ENCODE measurements at regions not wholly inside any gene's neighbourhood (a gene's known extent, or its start where the extent isn't known, plus 50 kb on each side); places are given as distances from the start of the nearest gene placed in this dataset.

DNA sequence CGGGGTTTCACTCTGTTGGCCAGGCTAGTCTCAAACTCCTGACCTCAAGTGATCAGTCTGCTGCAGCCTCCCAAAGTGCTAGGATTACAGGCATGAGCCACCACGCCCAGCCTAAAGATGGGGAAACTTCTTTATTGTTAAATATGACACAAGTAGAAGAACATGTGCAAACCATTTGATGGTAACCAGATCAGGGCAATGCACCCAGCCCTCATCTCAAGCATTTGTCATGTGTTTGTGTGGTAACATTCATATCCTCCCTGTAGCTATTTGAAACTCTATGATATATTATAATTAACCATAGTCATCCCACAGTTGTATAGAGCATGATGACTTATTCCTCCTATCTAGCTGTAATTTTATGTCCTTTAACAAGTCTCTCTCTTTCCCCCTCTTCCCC is 119.5 kb upstream of the TMPRSS2 start (continued):
- TF ChIP-seq CHD7 (IDR thresholded peaks at IDR 0.05; ENCODE audit: insufficient replicate concordance, low read length) (no peak), GTF2F1 (IDR thresholded peaks at IDR 0.05; ENCODE audit: borderline replicate concordance, low read depth, low read length) (no peak), ATF3 (IDR thresholded peaks at IDR 0.05; ENCODE audit: insufficient read depth, low read depth, low read length) (no peak), EZH2 (IDR thresholded peaks at IDR 0.05; ENCODE audit: low read depth, low read length, severe bottlenecking) (no peak), CTCF (IDR thresholded peaks at IDR 0.05; ENCODE audit: control extremely low read depth in 1 of 3, insufficient read depth in 1 of 3, low read depth in 1 of 3, low read length in 3 of 3) (no peak), SP2 (IDR thresholded peaks at IDR 0.05; ENCODE audit: low read length) (no peak), NRF1 (IDR thresholded peaks at IDR 0.05; ENCODE audit: low read depth, low read length) (no peak), CBX8 (IDR thresholded peaks at IDR 0.05; ENCODE audit: borderline replicate concordance, low read depth, low read length) (no peak), TBP (IDR thresholded peaks at IDR 0.05; ENCODE audit: low read depth, low read length) (no peak)

All from H1 (cell line).